AG08395 (cell line): ENCODE measurements at regions not wholly inside any gene's neighbourhood (a gene's known extent, or its start where the extent isn't known, plus 50 kb on each side); places are given as distances from the start of the nearest gene placed in this dataset.

Experiments
- DNase-seq: peaks from one replicate; pipeline ENCODE4 v3.0.0; 2012; ENCODE audit warnings: mixed read lengths, low spot score

- no peak for DNase-seq
Observed at GRCh38 chr3:40996382-40996781, 202.9 kb upstream of the CTNNB1 start.

- DNase-seq: no peak
Observed at GRCh38 chr3:40996827-40997710, 202.2 kb upstream of the CTNNB1 start.

- no peak for DNase-seq
Observed at GRCh38 chr3:40997711-40998519, 201.4 kb upstream of the CTNNB1 start.

GRCh38 chr3:40999682-41000081 lies 199.6 kb upstream of the CTNNB1 start:
- no peak for DNase-seq

GRCh38 chr3:41000471-41000870 lies 198.8 kb upstream of the CTNNB1 start:
- DNase-seq: no peak

GRCh38 chr3:41001556-41001955 lies 197.7 kb upstream of the CTNNB1 start:
- DNase-seq: no peak

- DNase-seq: no peak
Observed at GRCh38 chr3:41002104-41002503, 197.2 kb upstream of the CTNNB1 start.

GRCh38 chr3:41007399-41007798 lies 191.9 kb upstream of the CTNNB1 start:
- no peak for DNase-seq

GRCh38 chr3:41011854-41012253 lies 187.5 kb upstream of the CTNNB1 start:
- no peak for DNase-seq

- DNase-seq: no peak
Observed at GRCh38 chr3:41018855-41019254, 180.4 kb upstream of the CTNNB1 start.

- no peak for DNase-seq
Observed at GRCh38 chr3:41024031-41024836, 175.1 kb upstream of the CTNNB1 start.

- no peak for DNase-seq
Observed at GRCh38 chr3:41026394-41027177, 172.7 kb upstream of the CTNNB1 start.

GRCh38 chr3:41029356-41029755 lies 169.9 kb upstream of the CTNNB1 start:
- no peak for DNase-seq

GRCh38 chr3:41030220-41030619 lies 169.1 kb upstream of the CTNNB1 start:
- no peak for DNase-seq

GRCh38 chr3:41031401-41031800 lies 167.9 kb upstream of the CTNNB1 start:
- no peak for DNase-seq

GRCh38 chr3:41033956-41034519 lies 165.3 kb upstream of the CTNNB1 start:
- no peak for DNase-seq

- DNase-seq: no peak
Observed at GRCh38 chr3:41035456-41036022, 163.8 kb upstream of the CTNNB1 start.

- DNase-seq: no peak
Observed at GRCh38 chr3:41037651-41038334, 161.5 kb upstream of the CTNNB1 start.

- no peak for DNase-seq
Observed at GRCh38 chr3:41040256-41040655, 159.0 kb upstream of the CTNNB1 start.

- DNase-seq: no peak
Observed at GRCh38 chr3:41041462-41041861, 157.8 kb upstream of the CTNNB1 start.
